ENCODE measurements at regions not wholly inside any gene's neighbourhood (a gene's known extent, or its start where the extent isn't known, plus 50 kb on each side); places are given as distances from the start of the nearest gene placed in this dataset.

DNA sequence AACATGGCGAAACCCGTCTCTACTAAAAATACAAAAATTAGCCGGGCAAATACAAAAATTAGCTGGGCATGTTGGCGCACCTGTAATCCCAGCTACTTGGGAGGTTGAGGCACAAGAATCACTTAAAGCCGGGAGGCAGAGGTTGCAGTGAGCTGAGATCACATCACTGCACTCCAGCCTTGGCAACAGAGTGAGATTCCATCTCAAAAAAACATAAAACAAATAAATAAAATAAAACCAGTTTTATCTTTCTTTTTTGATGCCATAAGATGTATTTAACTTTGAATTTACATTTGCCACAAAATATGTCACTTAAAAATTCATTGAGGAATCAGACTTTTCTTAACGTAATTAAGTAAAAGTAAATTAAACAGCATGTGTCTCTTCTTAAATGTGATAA is 113.3 kb upstream of the ERRFI1 start:
- TF ChIP-seq CTCF (conservative IDR thresholded peaks at IDR 0.05; ENCODE audit: low read length), result no peak
- no peak for TF ChIP-seq EZH2phosphoT487 (IDR thresholded peaks at IDR 0.05; ENCODE audit: borderline replicate concordance)

All from Loucy (cell line).